ENCODE measurements at regions not wholly inside any gene's neighbourhood (a gene's known extent, or its start where the extent isn't known, plus 50 kb on each side); places are given as distances from the start of the nearest gene placed in this dataset.

GRCh38 chr2:120502357-120502756 is 156.4 kb downstream of the INHBB start:
- no peak for TF ChIP-seq POLR2A (IDR thresholded peaks at IDR 0.05)
- TF ChIP-seq CTCF (IDR thresholded peaks at IDR 0.05), result no peak

All from heart left ventricle (tissue), 13 donors.